Gastroesophageal sphincter (tissue), 4 donors: ENCODE measurements at regions not wholly inside any gene's neighbourhood (a gene's known extent, or its start where the extent isn't known, plus 50 kb on each side); places are given as distances from the start of the nearest gene placed in this dataset.
"Not testable (repeated sequence)": the region's sequence is repeated elsewhere in the genome, so short reads cannot be mapped to it uniquely, and the experiment has no call there.

Experiments used
- ATAC-seq: fragments of 150-250 bp; one replicate; pipeline ENCODE4 v1.9.1; 2016; ENCODE audit warnings: mild to moderate bottlenecking, moderate library complexity
- H3K27ac ChIP-seq, 4 donors: fragments of 200-600 bp; sonication (generic) in 3 of 4; 1 replicate in 3 of 4; 2 replicates in 1 of 4; pipeline ENCODE4 v1.5.1; 2016 to 2019
- H3K27me3 ChIP-seq: fragments of 200-600 bp; sonication (generic); one replicate; pipeline ENCODE4 v1.5.1; 2019
- H3K36me3 ChIP-seq, 2 donors: fragments of 200-600 bp; sonication (generic); one replicate each; pipeline ENCODE4 v1.5.1; 2019; ENCODE audit warnings: control low read depth in 1 of 2
- H3K4me1 ChIP-seq, 3 donors: fragments of 200-600 bp; sonication (generic); 1 replicate in 2 of 3; 2 replicates in 1 of 3; pipeline ENCODE4 v1.5.1; 2016 to 2019; ENCODE audit warnings: control low read depth in 2 of 3
- H3K4me3 ChIP-seq, 2 donors: fragments of 200-600 bp; sonication (generic); one replicate each; pipeline ENCODE4 v1.5.1; 2019; ENCODE audit warnings: mild to moderate bottlenecking in 1 of 2, moderate library complexity in 1 of 2
- H3K9me3 ChIP-seq, 3 donors: fragments of 200-600 bp; sonication (generic); one replicate each; pipeline ENCODE4 v1.5.1; 2017 to 2019; ENCODE audit warnings: control low read depth in 2 of 3
- CTCF ChIP-seq, 4 experiments: fragments of 200-600 bp in 2 of 4; fragments of 450-650 bp in 2 of 4; sonication (generic) in 1 of 4; IDR thresholded peaks; one replicate each; pipeline ENCODE4 v1.5.1; 2017 to 2019; ENCODE audit warnings: antibody characterized with exemption in 4 of 4, mild to moderate bottlenecking in 2 of 4, moderate library complexity in 2 of 4
- EP300 ChIP-seq: sonication (generic); formaldehyde crosslinking; IDR thresholded peaks from one replicate; pipeline ENCODE4 v1.6.1; 2017; ENCODE audit warnings: antibody characterized with exemption, mild to moderate bottlenecking
- POLR2A ChIP-seq, 2 donors: fragments of 450-650 bp; IDR thresholded peaks; one replicate each; pipeline ENCODE4 v1.6.1; 2017; ENCODE audit warnings: antibody characterized with exemption in 2 of 2, mild to moderate bottlenecking in 2 of 2, moderate library complexity in 1 of 2
- POLR2AphosphoS5 ChIP-seq: sonication (generic); formaldehyde crosslinking; IDR thresholded peaks from one replicate; pipeline ENCODE4 v1.6.1; 2017; ENCODE audit warnings: antibody characterized with exemption
- WGBS, 2 donors: methylation state at CpG; one replicate each; pipeline ENCODE4 v1.1.5; 2018; ENCODE audit warnings: low coverage in 1 of 2; 5-methylcytosine and 5-hydroxymethylcytosine counted together

DNA sequence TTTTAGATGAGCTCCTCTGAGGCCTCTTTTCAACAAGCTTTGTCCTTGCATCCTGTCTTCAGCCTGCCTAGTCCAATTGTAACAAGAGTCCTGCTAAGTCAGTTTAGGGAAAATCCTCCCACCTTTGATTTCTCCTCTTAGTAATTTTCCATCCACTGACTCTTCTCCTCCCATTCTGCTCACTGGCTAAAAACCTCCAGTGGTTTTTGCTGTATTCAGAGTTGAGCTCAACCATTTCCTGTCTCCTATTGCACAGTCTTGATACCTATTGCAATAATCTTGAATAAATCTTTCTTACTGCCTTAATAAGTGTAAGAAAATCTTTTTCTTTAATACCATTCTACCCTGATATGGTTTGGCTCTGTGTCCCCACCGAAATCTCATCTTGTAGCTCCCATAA, 117.8 kb upstream of the ENPP6 start:
- ATAC-seq: no peak
- Histone ChIP-seq H3K9me3 (peaks cover 0 to 7% (median 0%) of the 10 kb centered on the region in 3 donors), H3K36me3 (no peaks in the 10 kb centered on the region), H3K4me3 (no peak overlapping the region), H3K27me3 (no peaks in the 10 kb centered on the region), H3K27ac (no peak overlapping the region), H3K4me1 (peaks cover 6 to 21% (median 9%) of the 10 kb centered on the region in 3 donors)
- 40% methylated on average over 1 of the region's 1 CpG; no CpG with 5 or more reads in 1 of the 2 donors for WGBS, 2 donors
- no peak for TF ChIP-seq POLR2AphosphoS5
- TF ChIP-seq CTCF (IDR thresholded peaks at IDR 0.05): no peak
- no peak for TF ChIP-seq EP300
- TF ChIP-seq POLR2A (IDR thresholded peaks at IDR 0.05): no peak

DNA sequence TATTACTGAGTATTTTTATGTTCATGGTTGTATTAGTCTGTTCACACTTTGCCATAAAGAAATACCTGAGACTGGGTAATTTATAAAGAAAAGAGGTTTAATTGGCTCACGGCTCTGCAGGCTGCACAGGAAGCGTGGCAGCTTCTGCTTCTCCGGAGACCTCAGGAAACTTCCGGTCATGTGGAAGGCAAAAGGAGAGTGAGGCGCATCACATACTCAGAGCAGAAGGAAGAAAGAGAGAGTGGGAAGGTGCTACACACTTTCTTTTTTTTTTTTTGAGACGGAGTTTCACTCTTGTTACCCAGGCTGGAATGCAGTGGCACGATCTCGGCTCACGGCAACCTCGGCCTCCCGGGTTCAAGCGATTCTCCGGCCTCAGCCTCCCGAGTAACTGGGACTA, 115.8 kb upstream of the ENPP6 start:
- not testable (repeated sequence) for H3K36me3 ChIP-seq, ATAC-seq, H3K27ac ChIP-seq, H3K27me3 ChIP-seq, H3K4me3 ChIP-seq, H3K9me3 ChIP-seq
- peaks cover 7 to 32% (median 9%) of the 10 kb centered on the region in 3 donors for H3K4me1 ChIP-seq
- WGBS, 2 donors: 89 to 93% methylated on average over 7 to 13 of the region's 14 CpGs

DNA sequence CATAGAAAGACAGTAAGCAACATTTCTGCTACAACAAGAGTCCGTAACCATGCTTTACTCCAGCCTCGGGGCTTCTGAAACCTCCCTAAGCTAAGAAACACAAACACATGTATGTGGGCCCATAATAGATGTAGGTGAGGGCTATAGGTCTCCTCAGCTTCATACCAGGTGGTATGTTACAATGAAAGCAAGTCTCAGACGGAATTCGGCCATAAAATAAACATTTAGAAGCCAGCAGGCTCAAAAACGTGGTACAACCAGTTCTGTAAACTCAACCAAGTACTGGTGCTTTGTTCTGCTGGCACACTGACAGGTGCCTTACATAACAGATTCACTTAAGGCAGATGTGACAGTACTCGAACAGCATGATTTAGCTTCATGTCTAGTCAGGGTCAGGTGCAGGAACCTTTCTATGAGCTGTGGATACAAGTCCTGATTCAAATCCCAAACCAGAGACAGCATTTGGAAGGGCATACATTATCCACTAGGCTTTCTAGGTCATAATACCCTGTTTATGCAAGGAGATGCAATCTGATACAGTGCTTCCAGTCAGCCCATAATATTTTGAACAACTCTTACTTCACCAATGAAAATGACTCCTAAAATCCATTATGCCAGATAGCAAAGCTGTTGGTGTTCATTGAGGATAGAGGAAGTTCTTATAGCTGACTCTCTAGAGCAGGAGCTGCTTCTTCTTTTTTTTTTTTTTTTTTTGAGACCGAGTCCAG, 113.8 kb upstream of the ENPP6 start:
- Histone ChIP-seq H3K9me3 (no peaks in the 10 kb centered on the region), H3K36me3 (no peaks in the 10 kb centered on the region), H3K4me3 (no peak overlapping the region), H3K27ac (peak overlapping the region; percentile 60 to 81 (median 72)), H3K4me1 (peaks cover 7 to 32% (median 9%) of the 10 kb centered on the region in 3 donors), H3K27me3 (no peaks in the 10 kb centered on the region)
- WGBS, 2 donors: 37 to 47% methylated on average over 2 to 7 of the region's 7 CpGs
- ATAC-seq: peak; percentile 66
- TF ChIP-seq POLR2AphosphoS5 (no peak), CTCF (IDR thresholded peaks at IDR 0.05) (peak in 1 of 4 experiments; percentile 5), EP300 (no peak)

DNA sequence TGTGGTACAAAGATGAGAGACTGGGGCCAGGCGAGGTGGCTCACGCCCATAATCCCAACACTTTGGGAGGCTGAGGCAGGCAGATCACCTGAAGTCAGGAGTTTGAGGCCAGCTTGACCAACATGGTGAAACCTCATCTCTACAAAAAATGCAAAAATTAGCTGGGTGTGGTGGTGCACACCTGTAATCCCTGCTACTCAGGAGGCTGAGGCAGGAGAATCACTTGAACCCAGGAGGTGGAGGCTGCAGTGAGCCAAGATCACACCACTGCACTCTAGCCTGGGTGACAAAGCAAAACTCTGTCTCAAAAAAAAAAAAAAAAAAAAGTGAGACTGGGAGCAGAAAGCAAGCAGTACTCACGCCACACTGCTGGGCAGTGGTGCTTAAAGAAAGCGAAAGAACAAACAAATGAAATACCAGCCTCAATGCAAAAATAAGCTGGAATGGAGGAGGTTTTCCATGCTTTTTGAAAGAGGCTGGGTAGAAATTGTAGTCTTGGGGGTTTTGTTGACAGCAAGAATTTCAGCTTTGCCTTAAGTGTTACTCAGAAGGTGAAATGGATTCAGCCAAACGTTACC, 112.9 kb upstream of the ENPP6 start:
- WGBS, 2 donors: 79 to 86% methylated on average over 5 of the region's 5 CpGs
- H3K27me3 ChIP-seq, H3K36me3 ChIP-seq, H3K4me3 ChIP-seq, ATAC-seq, H3K9me3 ChIP-seq: not testable (repeated sequence)
- peak overlapping the region; percentile 60 to 81 (median 72) for H3K27ac ChIP-seq
- peaks cover 7 to 32% (median 9%) of the 10 kb centered on the region in 3 donors for H3K4me1 ChIP-seq

- 76 to 78% methylated on average over 11 to 13 of the region's 14 CpGs for WGBS, 2 donors
- ATAC-seq: peak; percentile 63
Observed at GRCh38 chr4:184329659-184330400, 112.2 kb upstream of the ENPP6 start.

More at GRCh38 chr4:184329659-184330400, 112.2 kb upstream of the ENPP6 start:
- Histone ChIP-seq H3K9me3 (no peaks in the 10 kb centered on the region), H3K4me1 (peaks cover 7 to 32% (median 9%) of the 10 kb centered on the region in 3 donors), H3K36me3 (no peaks in the 10 kb centered on the region), H3K27ac (peak overlapping the region in 2 of 4 donors; percentile 60 to 81), H3K27me3 (no peaks in the 10 kb centered on the region), H3K4me3 (no peak overlapping the region)
- TF ChIP-seq EP300 (no peak), POLR2A (IDR thresholded peaks at IDR 0.05) (no peak), POLR2AphosphoS5 (no peak), CTCF (IDR thresholded peaks at IDR 0.05) (no peak)
